ENCODE measurements at regions not wholly inside any gene's neighbourhood (a gene's known extent, or its start where the extent isn't known, plus 50 kb on each side); places are given as distances from the start of the nearest gene placed in this dataset.

GRCh38 chr7:25615003-25615402, 386.7 kb upstream of the NPVF start:
- Histone ChIP-seq H3K27ac (replicated peaks) (peak overlapping the region; percentile 65), H3K27me3 (ENCODE audit: insufficient read depth, poor library complexity, severe bottlenecking) (no peaks in the 10 kb centered on the region), H3K4me3 (replicated peaks; ENCODE audit: insufficient read depth, low read length) (no peak overlapping the region)
- peak in 1 of 2 experiments; percentile 61 for DNase-seq (ENCODE audit: low read depth in 1 of 2, low spot score in 1 of 2)
- TF ChIP-seq REST (IDR thresholded peaks at IDR 0.05; ENCODE audit: insufficient replicate concordance, low read depth) (no peak), SPI1 (IDR thresholded peaks at IDR 0.05; ENCODE audit: borderline replicate concordance, low read depth) (no peak; the same call in 1 of the 2 replicates), CTCF (IDR thresholded peaks at IDR 0.05; ENCODE audit: insufficient read depth, low read length) (no peak), GABPA (IDR thresholded peaks at IDR 0.05; ENCODE audit: low read depth) (no peak), POLR2AphosphoS5 (IDR thresholded peaks at IDR 0.05; ENCODE audit: low read depth) (no peak)

- Histone ChIP-seq H3K4me3 (replicated peaks; ENCODE audit: insufficient read depth, low read length) (no peak overlapping the region), H3K27me3 (ENCODE audit: insufficient read depth, poor library complexity, severe bottlenecking) (no peaks in the 10 kb centered on the region), H3K27ac (replicated peaks) (peak overlapping the region; percentile 65)
- DNase-seq (ENCODE audit: low read depth in 1 of 2, low spot score in 1 of 2): peak; percentile 54 to 77
- TF ChIP-seq POLR2AphosphoS5 (IDR thresholded peaks at IDR 0.05; ENCODE audit: low read depth) (peak; percentile 82), GABPA (IDR thresholded peaks at IDR 0.05; ENCODE audit: low read depth) (no peak), REST (IDR thresholded peaks at IDR 0.05; ENCODE audit: insufficient replicate concordance, low read depth) (peak; percentile 27), SPI1 (IDR thresholded peaks at IDR 0.05; ENCODE audit: borderline replicate concordance, low read depth) (peak; percentile 33; the same call in 1 of the 2 replicates)
Measured at GRCh38 chr7:25615593-25615992, 387.3 kb upstream of the NPVF start.

- Histone ChIP-seq H3K27me3 (ENCODE audit: insufficient read depth, poor library complexity, severe bottlenecking) (no peaks in the 10 kb centered on the region), H3K27ac (replicated peaks) (no peak overlapping the region), H3K4me3 (replicated peaks; ENCODE audit: insufficient read depth, low read length) (no peak overlapping the region)
- DNase-seq (ENCODE audit: low read depth in 1 of 2, low spot score in 1 of 2): no peak
- TF ChIP-seq CTCF (IDR thresholded peaks at IDR 0.05; ENCODE audit: insufficient read depth, low read length) (no peak), REST (IDR thresholded peaks at IDR 0.05; ENCODE audit: insufficient replicate concordance, low read depth) (no peak), SPI1 (IDR thresholded peaks at IDR 0.05; ENCODE audit: borderline replicate concordance, low read depth) (peak; percentile 75; the same call in 1 of the 2 replicates), POLR2AphosphoS5 (IDR thresholded peaks at IDR 0.05; ENCODE audit: low read depth) (no peak)
Measured at GRCh38 chr7:25617214-25617613, 388.9 kb upstream of the NPVF start.

Data from HL-60 (cell line).